ENCODE measurements at regions not wholly inside any gene's neighbourhood (a gene's known extent, or its start where the extent isn't known, plus 50 kb on each side); places are given as distances from the start of the nearest gene placed in this dataset.

GRCh38 chr5:173808079-173808808 is 79.9 kb upstream of the CPEB4 start:
- Histone ChIP-seq H3K4me3 (no peak overlapping the region), H3K9me3 (no peaks in the 10 kb centered on the region), H3K27me3 (no peaks in the 10 kb centered on the region), H3K36me3 (no peaks in the 10 kb centered on the region), H3K27ac (no peak overlapping the region), H3K4me1 (no peaks in the 10 kb centered on the region)
- TF ChIP-seq, protein P1, sequence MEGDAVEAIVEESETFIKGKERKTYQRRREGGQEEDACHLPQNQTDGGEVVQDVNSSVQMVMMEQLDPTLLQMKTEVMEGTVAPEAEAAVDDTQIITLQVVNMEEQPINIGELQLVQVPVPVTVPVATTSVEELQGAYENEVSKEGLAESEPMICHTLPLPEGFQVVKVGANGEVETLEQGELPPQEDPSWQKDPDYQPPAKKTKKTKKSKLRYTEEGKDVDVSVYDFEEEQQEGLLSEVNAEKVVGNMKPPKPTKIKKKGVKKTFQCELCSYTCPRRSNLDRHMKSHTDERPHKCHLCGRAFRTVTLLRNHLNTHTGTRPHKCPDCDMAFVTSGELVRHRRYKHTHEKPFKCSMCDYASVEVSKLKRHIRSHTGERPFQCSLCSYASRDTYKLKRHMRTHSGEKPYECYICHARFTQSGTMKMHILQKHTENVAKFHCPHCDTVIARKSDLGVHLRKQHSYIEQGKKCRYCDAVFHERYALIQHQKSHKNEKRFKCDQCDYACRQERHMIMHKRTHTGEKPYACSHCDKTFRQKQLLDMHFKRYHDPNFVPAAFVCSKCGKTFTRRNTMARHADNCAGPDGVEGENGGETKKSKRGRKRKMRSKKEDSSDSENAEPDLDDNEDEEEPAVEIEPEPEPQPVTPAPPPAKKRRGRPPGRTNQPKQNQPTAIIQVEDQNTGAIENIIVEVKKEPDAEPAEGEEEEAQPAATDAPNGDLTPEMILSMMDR (IDR thresholded peaks at IDR 0.05), result no peak
- DNase-seq (no peak), ATAC-seq (peak in 1 of 4 donors; percentile 60), FAIRE-seq (no peak)
- intact Hi-C loops (cut with DNase I), result no loop called here
- WGBS, 2 donors, result 82 to 85% methylated on average over 9 of the region's 9 CpGs

GRCh38 chr5:173809014-173809413 is 79.1 kb upstream of the CPEB4 start:
- no peaks in the 10 kb centered on the region for H3K36me3 ChIP-seq
- FAIRE-seq, result no peak
- no peak for ATAC-seq
- intact Hi-C loops (cut with DNase I), result no loop called here
- H3K4me1 ChIP-seq, result no peaks in the 10 kb centered on the region
- TF ChIP-seq, protein P1 (IDR thresholded peaks at IDR 0.05), result no peak
- no peak overlapping the region for H3K27ac ChIP-seq
- DNase-seq, result no peak
- no peaks in the 10 kb centered on the region for H3K9me3 ChIP-seq
- H3K27me3 ChIP-seq, result no peaks in the 10 kb centered on the region
- H3K4me3 ChIP-seq, result no peak overlapping the region
- 67 to 71% methylated on average over 6 of the region's 6 CpGs for WGBS, 2 donors

GRCh38 chr5:173812811-173813550 is 75.2 kb upstream of the CPEB4 start:
- Histone ChIP-seq H3K4me3 (no peak overlapping the region), H3K36me3 (no peaks in the 10 kb centered on the region), H3K27ac (no peak overlapping the region), H3K27me3 (no peaks in the 10 kb centered on the region), H3K4me1 (no peaks in the 10 kb centered on the region), H3K9me3 (no peaks in the 10 kb centered on the region)
- DNase-seq (no peak), FAIRE-seq (no peak), ATAC-seq (no peak)
- intact Hi-C loops (cut with DNase I), result no loop called here
- TF ChIP-seq, protein P1 (IDR thresholded peaks at IDR 0.05), result no peak

- Histone ChIP-seq H3K4me1 (no peaks in the 10 kb centered on the region), H3K36me3 (no peaks in the 10 kb centered on the region), H3K27ac (no peak overlapping the region), H3K27me3 (no peaks in the 10 kb centered on the region), H3K4me3 (no peak overlapping the region), H3K9me3 (no peaks in the 10 kb centered on the region)
- ATAC-seq, result no peak
- TF ChIP-seq, protein P1 (IDR thresholded peaks at IDR 0.05), result no peak
- FAIRE-seq, result no peak
- intact Hi-C loops (cut with DNase I), result no loop called here
- DNase-seq, result no peak
These were observed 74.1 kb upstream of the CPEB4 start for GRCh38 chr5:173814053-173814452.

DNA sequence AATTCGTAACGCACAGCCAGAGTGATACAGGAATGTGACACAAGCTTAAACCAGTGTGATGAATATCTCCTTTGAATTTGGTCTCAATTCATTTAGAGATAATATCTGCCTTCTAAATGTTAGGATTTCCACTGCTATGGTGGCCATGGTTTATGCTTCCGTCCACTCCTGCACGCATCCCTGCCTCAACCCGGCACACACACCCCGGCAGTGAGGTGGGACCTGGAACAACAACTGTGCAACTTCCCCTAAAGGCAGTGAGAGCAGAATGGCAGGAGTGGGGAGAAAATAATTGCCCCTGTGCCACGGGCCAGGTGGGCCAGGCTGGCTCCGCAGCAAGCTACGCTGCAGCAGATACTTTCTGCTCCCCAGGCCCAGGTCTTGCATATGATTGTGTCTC is 72.6 kb upstream of the CPEB4 start:
- no peak for FAIRE-seq
- WGBS, 2 donors, result 89 to 94% methylated on average over 9 of the region's 9 CpGs
- intact Hi-C loops (cut with DNase I), result no loop called here

More for the DNA sequence above, 72.6 kb upstream of the CPEB4 start:
- Histone ChIP-seq H3K27ac (no peak overlapping the region), H3K27me3 (no peaks in the 10 kb centered on the region), H3K4me1 (no peaks in the 10 kb centered on the region), H3K9me3 (no peaks in the 10 kb centered on the region), H3K4me3 (no peak overlapping the region), H3K36me3 (no peaks in the 10 kb centered on the region)
- ATAC-seq (no peak), DNase-seq (no peak)
- TF ChIP-seq, protein P1 (IDR thresholded peaks at IDR 0.05), result no peak
